Activated T-helper 1 cell treated with anti-CD3 and anti-CD28 coated beads, Interleukin-12 subunit alpha, Interleukin-12 subunit beta, Interleukin-2, Interleukin-4 antibody, amounts not matched to agents 30 ng/mL and 10 ng/mL and 1 ng/mL, durations not matched to agents 14 hours and 24 hours and 36 hours (primary cell): ENCODE measurements at regions not wholly inside any gene's neighbourhood (a gene's known extent, or its start where the extent isn't known, plus 50 kb on each side); places are given as distances from the start of the nearest gene placed in this dataset.

ENCODE experiments used
- DNase-seq: peaks from one replicate; pipeline ENCODE4 v3.0.0; 2021; ENCODE audit warnings: low spot score
- H3K27ac Mint-ChIP-seq: one replicate; pipeline ENCODE4 v1.8.0; 2021; ENCODE audit warnings: mild to moderate bottlenecking, mixed read lengths
- H3K27me3 Mint-ChIP-seq: one replicate; pipeline ENCODE4 v1.8.0; 2022; ENCODE audit warnings: mild to moderate bottlenecking, moderate library complexity, mixed read lengths; ENCODE audit not compliant: insufficient read depth
- H3K36me3 Mint-ChIP-seq: one replicate; pipeline ENCODE4 v1.8.0; 2021; ENCODE audit warnings: low read depth, mixed read lengths
- H3K4me1 Mint-ChIP-seq: one replicate; pipeline ENCODE4 v1.8.0; 2021; ENCODE audit warnings: low read depth, mixed read lengths
- H3K4me3 Mint-ChIP-seq: one replicate; pipeline ENCODE4 v1.8.0; 2021; ENCODE audit warnings: mild to moderate bottlenecking, moderate library complexity, mixed read lengths
- H3K9me3 Mint-ChIP-seq: one replicate; pipeline ENCODE4 v1.8.0; 2021; ENCODE audit warnings: mixed read lengths
- intact Hi-C: fragments of 100-400 bp; cut with micrococcal nuclease; formaldehyde crosslinking; loops from one replicate; pipeline ENCODE4 v1.15.1; 2024

- peaks cover 16% of the 10 kb centered on the region for H3K9me3 Mint-ChIP-seq
- DNase-seq = no peak
- H3K27ac Mint-ChIP-seq = no peak overlapping the region
- no peaks in the 10 kb centered on the region for H3K4me1 Mint-ChIP-seq
- intact Hi-C loops = no loop called here
- H3K36me3 Mint-ChIP-seq = peaks cover 4% of the 10 kb centered on the region
- peaks cover 2% of the 10 kb centered on the region for H3K27me3 Mint-ChIP-seq
- H3K4me3 Mint-ChIP-seq = no peak overlapping the region
Measured at GRCh38 chr2:105593221-105593967, 151.3 kb upstream of the NCK2 start.

- Mint-ChIP-seq H3K4me3 (no peak overlapping the region), H3K27me3 (peaks cover 2% of the 10 kb centered on the region), H3K9me3 (peaks cover 28% of the 10 kb centered on the region), H3K4me1 (no peaks in the 10 kb centered on the region), H3K36me3 (peaks cover 7% of the 10 kb centered on the region), H3K27ac (no peak overlapping the region)
- intact Hi-C loops = no loop called here
- DNase-seq = no peak
Measured at GRCh38 chr2:105592288-105592687, 152.4 kb upstream of the NCK2 start.

- Mint-ChIP-seq H3K9me3 (peaks cover 29% of the 10 kb centered on the region), H3K36me3 (peaks cover 8% of the 10 kb centered on the region), H3K27ac (no peak overlapping the region), H3K4me3 (no peak overlapping the region), H3K27me3 (peaks cover 2% of the 10 kb centered on the region), H3K4me1 (no peaks in the 10 kb centered on the region)
- intact Hi-C loops = no loop called here
- no peak for DNase-seq
Measured at GRCh38 chr2:105590780-105591660, 153.7 kb upstream of the NCK2 start.

GRCh38 chr2:105588581-105588980 is 156.1 kb upstream of the NCK2 start:
- Mint-ChIP-seq H3K9me3 (peaks cover 29% of the 10 kb centered on the region), H3K27ac (no peak overlapping the region), H3K4me3 (no peak overlapping the region), H3K36me3 (peaks cover 8% of the 10 kb centered on the region), H3K4me1 (peaks cover 9% of the 10 kb centered on the region), H3K27me3 (no peaks in the 10 kb centered on the region)
- intact Hi-C loops = no loop called here
- DNase-seq = no peak

GRCh38 chr2:105587637-105588036 is 157.1 kb upstream of the NCK2 start:
- peaks cover 2% of the 10 kb centered on the region for H3K27me3 Mint-ChIP-seq
- no peak overlapping the region for H3K27ac Mint-ChIP-seq
- H3K4me3 Mint-ChIP-seq = no peak overlapping the region
- peaks cover 9% of the 10 kb centered on the region for H3K4me1 Mint-ChIP-seq
- H3K9me3 Mint-ChIP-seq = peaks cover 29% of the 10 kb centered on the region
- H3K36me3 Mint-ChIP-seq = peaks cover 8% of the 10 kb centered on the region
- DNase-seq = no peak
- intact Hi-C loops = no loop called here

- H3K36me3 Mint-ChIP-seq = peaks cover 7% of the 10 kb centered on the region
- peaks cover 22% of the 10 kb centered on the region for H3K9me3 Mint-ChIP-seq
- peaks cover 2% of the 10 kb centered on the region for H3K27me3 Mint-ChIP-seq
- peaks cover 9% of the 10 kb centered on the region for H3K4me1 Mint-ChIP-seq
- intact Hi-C loops = no loop called here
- DNase-seq = no peak
- H3K27ac Mint-ChIP-seq = no peak overlapping the region
- no peak overlapping the region for H3K4me3 Mint-ChIP-seq
Measured at GRCh38 chr2:105584435-105585010, 160.2 kb upstream of the NCK2 start.

- intact Hi-C loops = no loop called here
- Mint-ChIP-seq H3K27me3 (peaks cover 2% of the 10 kb centered on the region), H3K27ac (no peak overlapping the region), H3K36me3 (peaks cover 4% of the 10 kb centered on the region), H3K9me3 (peaks cover 10% of the 10 kb centered on the region), H3K4me3 (no peak overlapping the region), H3K4me1 (peaks cover 9% of the 10 kb centered on the region)
- no peak for DNase-seq
Measured at GRCh38 chr2:105582952-105583660, 161.6 kb upstream of the NCK2 start.

GRCh38 chr2:105581555-105581944 is 163.2 kb upstream of the NCK2 start:
- H3K4me1 Mint-ChIP-seq = peaks cover 11% of the 10 kb centered on the region
- H3K9me3 Mint-ChIP-seq = no peaks in the 10 kb centered on the region
- intact Hi-C loops = no loop called here
- no peak overlapping the region for H3K27ac Mint-ChIP-seq
- no peak overlapping the region for H3K4me3 Mint-ChIP-seq
- H3K27me3 Mint-ChIP-seq = peaks cover 2% of the 10 kb centered on the region
- DNase-seq = no peak
- H3K36me3 Mint-ChIP-seq = no peaks in the 10 kb centered on the region

- Mint-ChIP-seq H3K9me3 (no peaks in the 10 kb centered on the region), H3K36me3 (no peaks in the 10 kb centered on the region), H3K4me3 (no peak overlapping the region), H3K27ac (no peak overlapping the region), H3K4me1 (peaks cover 16% of the 10 kb centered on the region), H3K27me3 (peaks cover 2% of the 10 kb centered on the region)
- intact Hi-C loops = no loop called here
- DNase-seq = no peak
Measured at GRCh38 chr2:105580870-105581554, 163.7 kb upstream of the NCK2 start.

GRCh38 chr2:105580216-105580615 is 164.5 kb upstream of the NCK2 start:
- Mint-ChIP-seq H3K27ac (peak overlapping the region; percentile 29), H3K36me3 (no peaks in the 10 kb centered on the region), H3K4me1 (peaks cover 21% of the 10 kb centered on the region), H3K4me3 (no peak overlapping the region), H3K27me3 (peaks cover 2% of the 10 kb centered on the region), H3K9me3 (no peaks in the 10 kb centered on the region)
- intact Hi-C loops = no loop called here
- no peak for DNase-seq

GRCh38 chr2:105578166-105578565 is 166.5 kb upstream of the NCK2 start:
- DNase-seq = no peak
- Mint-ChIP-seq H3K27ac (no peak overlapping the region), H3K27me3 (peaks cover under 1% of the 10 kb centered on the region), H3K9me3 (no peaks in the 10 kb centered on the region), H3K4me1 (peaks cover 15% of the 10 kb centered on the region), H3K4me3 (no peak overlapping the region), H3K36me3 (no peaks in the 10 kb centered on the region)
- intact Hi-C loops = loop anchor here (5.0 kb wide), 1 partner anchor 279 kb away; no protein-coding TSS in a partner anchor

GRCh38 chr2:105577762-105578161 is 166.9 kb upstream of the NCK2 start:
- Mint-ChIP-seq H3K27me3 (no peaks in the 10 kb centered on the region), H3K36me3 (no peaks in the 10 kb centered on the region), H3K4me3 (no peak overlapping the region), H3K27ac (no peak overlapping the region), H3K4me1 (peaks cover 15% of the 10 kb centered on the region), H3K9me3 (no peaks in the 10 kb centered on the region)
- intact Hi-C loops = loop anchor here (2.0 to 5.0 kb wide), 3 partner anchors 169 to 280 kb away; no protein-coding TSS in a partner anchor
- no peak for DNase-seq
